ENCODE measurements at regions not wholly inside any gene's neighbourhood (a gene's known extent, or its start where the extent isn't known, plus 50 kb on each side); places are given as distances from the start of the nearest gene placed in this dataset.
"Not testable (repeated sequence)": the region's sequence is repeated elsewhere in the genome, so short reads cannot be mapped to it uniquely, and the experiment has no call there.

DNA sequence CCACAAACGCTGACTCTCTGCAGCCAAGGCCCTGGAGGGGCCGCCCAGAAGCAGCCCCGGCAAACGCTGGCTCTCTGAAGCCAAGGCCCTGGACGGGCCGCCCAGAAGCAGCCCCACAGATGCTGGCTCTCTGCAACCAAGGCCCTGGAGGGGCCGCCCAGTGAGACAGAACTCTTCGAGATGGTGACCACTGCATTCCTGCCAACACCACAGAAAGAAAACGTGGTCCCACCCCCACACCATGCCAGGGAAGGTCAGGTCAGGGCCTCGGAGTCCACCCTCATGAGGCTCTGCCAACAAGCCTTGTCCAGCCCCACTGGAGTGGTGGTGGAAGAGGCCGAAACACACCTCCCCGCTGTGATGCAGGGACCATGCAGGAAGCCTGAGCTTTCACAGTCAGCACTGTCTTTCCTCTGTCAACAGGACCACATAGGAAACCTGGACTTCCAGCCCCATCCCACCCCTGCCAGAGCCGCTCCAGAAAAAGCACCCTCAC is 97.5 kb downstream of the DLL1 start:
- H3K9ac ChIP-seq, result no peak overlapping the region
- no peaks in the 10 kb centered on the region for H3K27me3 ChIP-seq (ENCODE audit: control insufficient read depth, insufficient read depth, low read length)
- TF ChIP-seq, protein P1, sequence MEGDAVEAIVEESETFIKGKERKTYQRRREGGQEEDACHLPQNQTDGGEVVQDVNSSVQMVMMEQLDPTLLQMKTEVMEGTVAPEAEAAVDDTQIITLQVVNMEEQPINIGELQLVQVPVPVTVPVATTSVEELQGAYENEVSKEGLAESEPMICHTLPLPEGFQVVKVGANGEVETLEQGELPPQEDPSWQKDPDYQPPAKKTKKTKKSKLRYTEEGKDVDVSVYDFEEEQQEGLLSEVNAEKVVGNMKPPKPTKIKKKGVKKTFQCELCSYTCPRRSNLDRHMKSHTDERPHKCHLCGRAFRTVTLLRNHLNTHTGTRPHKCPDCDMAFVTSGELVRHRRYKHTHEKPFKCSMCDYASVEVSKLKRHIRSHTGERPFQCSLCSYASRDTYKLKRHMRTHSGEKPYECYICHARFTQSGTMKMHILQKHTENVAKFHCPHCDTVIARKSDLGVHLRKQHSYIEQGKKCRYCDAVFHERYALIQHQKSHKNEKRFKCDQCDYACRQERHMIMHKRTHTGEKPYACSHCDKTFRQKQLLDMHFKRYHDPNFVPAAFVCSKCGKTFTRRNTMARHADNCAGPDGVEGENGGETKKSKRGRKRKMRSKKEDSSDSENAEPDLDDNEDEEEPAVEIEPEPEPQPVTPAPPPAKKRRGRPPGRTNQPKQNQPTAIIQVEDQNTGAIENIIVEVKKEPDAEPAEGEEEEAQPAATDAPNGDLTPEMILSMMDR (IDR thresholded peaks at IDR 0.05), result no peak
- H3K27ac ChIP-seq, result no peak overlapping the region
- H3K4me2 ChIP-seq (ENCODE audit: low read length), result no peak overlapping the region
- no peaks in the 10 kb centered on the region for H3K36me3 ChIP-seq (ENCODE audit: control insufficient read depth, insufficient read depth, low read length)
- H3K4me3 ChIP-seq (ENCODE audit: low read depth, low read length), result no peak overlapping the region
- no peaks in the 10 kb centered on the region for H3K79me2 ChIP-seq
- no peaks in the 10 kb centered on the region for H3K9me3 ChIP-seq (ENCODE audit: control insufficient read depth, low read length)
- H3K4me1 ChIP-seq, result no peaks in the 10 kb centered on the region
- H2AFZ ChIP-seq, result no peak overlapping the region

DNA sequence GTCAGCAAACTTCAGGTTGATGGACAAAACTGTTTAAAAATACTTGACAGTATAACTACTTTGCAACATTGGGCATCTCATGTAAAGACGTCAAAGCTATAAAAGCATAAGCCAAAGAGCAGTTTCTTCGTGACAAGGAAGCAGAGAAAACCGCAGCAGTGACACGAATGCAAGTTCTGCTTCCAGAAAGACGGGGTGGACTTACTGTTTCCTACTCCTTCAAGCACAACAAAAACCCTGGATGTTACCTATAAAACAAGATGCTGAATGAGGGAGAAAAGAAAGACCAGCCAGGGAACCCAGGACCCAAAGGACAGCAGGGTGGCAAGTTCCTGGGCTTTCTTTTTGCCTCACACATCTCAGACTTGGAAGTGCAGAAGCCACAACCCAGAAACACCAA is 98.0 kb downstream of the DLL1 start:
- Histone ChIP-seq H3K27ac (no peak overlapping the region), H3K9ac (no peak overlapping the region), H3K4me1 (no peaks in the 10 kb centered on the region), H3K79me2 (no peaks in the 10 kb centered on the region), H3K4me3 (ENCODE audit: low read depth, low read length) (no peak overlapping the region), H3K4me2 (ENCODE audit: low read length) (no peak overlapping the region), H3K36me3 (ENCODE audit: control insufficient read depth, insufficient read depth, low read length) (no peaks in the 10 kb centered on the region), H3K27me3 (ENCODE audit: control insufficient read depth, insufficient read depth, low read length) (no peaks in the 10 kb centered on the region), H2AFZ (no peak overlapping the region), H3K9me3 (ENCODE audit: control insufficient read depth, low read length) (no peaks in the 10 kb centered on the region)
- TF ChIP-seq, protein P1 (IDR thresholded peaks at IDR 0.05), result no peak

DNA sequence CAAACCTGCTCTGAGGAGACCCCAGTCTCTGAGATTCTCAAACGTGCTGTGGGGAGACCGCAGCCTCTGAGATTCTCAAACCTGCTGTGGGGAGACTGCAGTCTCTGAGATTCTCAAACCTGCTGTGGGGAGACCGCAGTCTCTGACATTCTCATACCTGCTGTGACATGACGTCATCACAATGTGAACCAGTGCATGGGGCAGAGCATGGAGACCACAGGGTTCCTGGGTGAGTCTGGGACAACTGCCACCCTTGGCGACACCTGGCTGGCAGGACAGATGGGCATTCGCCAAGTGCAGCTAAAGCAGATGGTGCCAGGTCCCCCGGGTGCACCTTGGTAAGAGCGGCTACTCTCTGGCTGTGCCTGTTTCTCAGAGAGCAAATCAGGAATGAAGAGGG is 98.8 kb downstream of the DLL1 start:
- H3K9me3 ChIP-seq (ENCODE audit: control insufficient read depth, low read length); H2AFZ ChIP-seq; H3K9ac ChIP-seq; H3K4me1 ChIP-seq; H3K27me3 ChIP-seq (ENCODE audit: control insufficient read depth, insufficient read depth, low read length); H3K4me2 ChIP-seq (ENCODE audit: low read length); H3K27ac ChIP-seq; H3K4me3 ChIP-seq (ENCODE audit: low read depth, low read length); H3K36me3 ChIP-seq (ENCODE audit: control insufficient read depth, insufficient read depth, low read length); H3K79me2 ChIP-seq: not testable (repeated sequence)

DNA sequence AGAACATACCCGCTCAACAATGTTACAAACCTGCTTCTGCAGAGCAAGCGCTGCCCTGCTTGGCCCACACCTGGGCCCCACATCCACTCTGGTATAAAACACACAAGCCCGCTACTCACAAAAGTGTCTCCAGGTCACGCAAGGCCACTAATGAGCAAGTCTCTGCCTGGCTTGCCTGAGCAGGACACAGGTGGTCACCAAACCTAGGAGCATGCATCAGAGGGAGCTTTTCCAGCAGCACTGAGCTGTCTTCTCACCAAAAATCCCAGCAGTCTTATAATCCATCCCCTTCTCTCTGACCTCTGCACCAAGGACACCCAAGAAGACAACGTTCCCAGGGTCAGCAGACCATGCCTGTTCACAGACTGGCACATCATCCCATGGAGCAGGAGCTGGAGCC is 100.8 kb downstream of the DLL1 start:
- Histone ChIP-seq H3K4me2 (ENCODE audit: low read length) (no peak overlapping the region), H3K9me3 (ENCODE audit: control insufficient read depth, low read length) (no peaks in the 10 kb centered on the region), H3K9ac (no peak overlapping the region), H3K4me1 (no peaks in the 10 kb centered on the region), H3K27ac (no peak overlapping the region), H3K4me3 (ENCODE audit: low read depth, low read length) (no peak overlapping the region), H3K36me3 (ENCODE audit: control insufficient read depth, insufficient read depth, low read length) (no peaks in the 10 kb centered on the region), H3K27me3 (ENCODE audit: control insufficient read depth, insufficient read depth, low read length) (no peaks in the 10 kb centered on the region), H3K79me2 (no peaks in the 10 kb centered on the region), H2AFZ (no peak overlapping the region)
- TF ChIP-seq, protein P1 (IDR thresholded peaks at IDR 0.05), result no peak

DNA sequence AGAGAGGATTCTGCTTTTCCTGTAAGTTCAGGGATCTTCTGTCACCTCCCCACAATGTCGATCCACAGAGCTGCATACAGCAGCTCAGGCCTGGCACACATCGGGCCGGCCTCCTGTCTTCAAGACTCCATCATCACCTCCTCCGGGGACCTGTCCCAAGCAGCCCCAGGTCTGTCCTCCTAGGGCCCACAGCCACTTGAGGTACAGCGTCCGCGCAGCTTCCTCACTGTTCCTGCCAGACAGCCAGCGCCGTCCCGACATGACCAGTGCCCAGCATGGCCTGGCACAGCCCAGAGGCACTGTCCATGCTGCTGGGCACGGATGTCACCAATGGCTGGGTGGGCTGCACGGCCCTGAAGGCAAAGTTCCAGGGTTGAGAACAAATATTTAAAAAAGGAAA is 101.6 kb downstream of the DLL1 start:
- no peaks in the 10 kb centered on the region for H3K36me3 ChIP-seq (ENCODE audit: control insufficient read depth, insufficient read depth, low read length)
- no peaks in the 10 kb centered on the region for H3K79me2 ChIP-seq
- no peak overlapping the region for H3K4me3 ChIP-seq (ENCODE audit: low read depth, low read length)
- H3K9ac ChIP-seq, result no peak overlapping the region
- H3K4me2 ChIP-seq (ENCODE audit: low read length), result no peak overlapping the region
- H3K27me3 ChIP-seq (ENCODE audit: control insufficient read depth, insufficient read depth, low read length), result no peaks in the 10 kb centered on the region
- TF ChIP-seq, protein P1 (IDR thresholded peaks at IDR 0.05), result no peak
- H2AFZ ChIP-seq, result no peak overlapping the region
- H3K4me1 ChIP-seq, result no peaks in the 10 kb centered on the region
- H3K27ac ChIP-seq, result no peak overlapping the region
- H3K9me3 ChIP-seq (ENCODE audit: control insufficient read depth, low read length), result no peaks in the 10 kb centered on the region
